ENCODE measurements at regions not wholly inside any gene's neighbourhood (a gene's known extent, or its start where the extent isn't known, plus 50 kb on each side); places are given as distances from the start of the nearest gene placed in this dataset.

DNA sequence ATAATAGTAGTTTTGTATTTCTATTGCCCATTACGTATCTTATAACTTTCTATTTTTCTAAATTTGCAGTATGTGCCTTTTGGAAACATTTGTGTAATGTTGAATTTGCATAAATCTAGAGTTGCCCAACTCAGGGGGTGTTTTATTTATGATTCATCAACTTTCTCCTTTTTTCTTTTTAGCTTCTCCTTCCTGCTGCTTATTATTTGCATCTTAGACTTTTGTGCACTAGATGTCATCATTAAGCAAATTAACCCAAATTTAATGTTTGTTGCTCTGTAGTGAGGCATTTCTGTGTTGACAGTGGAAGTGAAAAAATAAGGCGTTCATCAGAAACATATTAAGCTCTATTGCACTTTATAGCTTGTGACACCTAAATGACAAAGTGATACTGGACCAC, 56.2 kb upstream of the ZBED5 start:
- TF ChIP-seq GATA2 (IDR thresholded peaks at IDR 0.05; ENCODE audit: low read depth, low read length) (no peak), GATA3 (IDR thresholded peaks at IDR 0.05; ENCODE audit: low read depth, low read length) (no peak)

Data from SH-SY5Y (cell line).